Immature natural killer cell (primary cell): ENCODE measurements at regions not wholly inside any gene's neighbourhood (a gene's known extent, or its start where the extent isn't known, plus 50 kb on each side); places are given as distances from the start of the nearest gene placed in this dataset.

Experiments used
- DNase-seq, 3 donors: peaks; one replicate each; pipeline ENCODE4 v3.0.0; 2022; ENCODE audit warnings: mixed read lengths in 1 of 3
- H3K27ac Mint-ChIP-seq, 6 donors: one replicate each; pipeline ENCODE4 v1.8.0; 2020; ENCODE audit warnings: mixed read lengths in 6 of 6, mild to moderate bottlenecking in 5 of 6, inconsistent platforms in 4 of 6, moderate library complexity in 3 of 6
- H3K27me3 Mint-ChIP-seq, 3 donors: one replicate each; pipeline ENCODE4 v1.8.0; 2020 to 2021; ENCODE audit warnings: low read depth in 3 of 3, mild to moderate bottlenecking in 3 of 3, mixed read lengths in 3 of 3, moderate library complexity in 3 of 3, inconsistent platforms in 1 of 3
- H3K36me3 Mint-ChIP-seq, 3 donors: one replicate each; pipeline ENCODE4 v1.8.0; 2020; ENCODE audit warnings: mixed read lengths in 3 of 3, inconsistent platforms in 2 of 3, mild to moderate bottlenecking in 2 of 3
- H3K4me1 Mint-ChIP-seq, 2 donors: one replicate each; pipeline ENCODE4 v1.8.0; 2020; ENCODE audit warnings: inconsistent platforms in 2 of 2, mild to moderate bottlenecking in 2 of 2, mixed read lengths in 2 of 2, moderate library complexity in 1 of 2
- H3K4me3 Mint-ChIP-seq, 5 donors: one replicate each; pipeline ENCODE4 v1.8.0; 2020; ENCODE audit warnings: mild to moderate bottlenecking in 5 of 5, mixed read lengths in 5 of 5, inconsistent platforms in 3 of 5, moderate library complexity in 3 of 5
- H3K9me3 Mint-ChIP-seq, 6 donors: one replicate each; pipeline ENCODE4 v1.8.0; 2020; ENCODE audit warnings: mild to moderate bottlenecking in 6 of 6, mixed read lengths in 6 of 6, inconsistent platforms in 4 of 6, moderate library complexity in 3 of 6

DNA sequence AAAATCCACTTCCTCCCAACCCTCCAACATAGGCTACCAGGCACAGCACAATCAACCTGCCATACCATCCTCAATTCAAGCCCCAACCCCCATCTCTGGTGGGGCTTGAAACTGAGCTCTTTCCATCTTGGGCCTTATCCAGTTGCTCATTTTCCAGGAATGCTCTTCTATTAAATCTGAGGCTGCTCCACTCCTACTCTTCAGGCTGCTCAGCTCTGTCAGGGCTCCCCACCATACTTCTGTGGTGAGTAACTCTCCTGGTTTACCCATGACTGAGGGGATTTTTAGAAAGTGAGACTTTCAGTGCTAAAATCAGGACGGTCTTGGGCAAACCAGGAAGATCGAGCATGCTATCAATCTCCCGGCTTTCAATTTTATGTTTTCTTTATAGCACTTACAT is 512.8 kb downstream of the LMO7 start:
- Mint-ChIP-seq H3K27ac (no peak overlapping the region), H3K9me3 (peaks cover 0 to 7% (median under 1%) of the 10 kb centered on the region in 6 donors), H3K4me3 (no peak overlapping the region), H3K4me1 (no peaks in the 10 kb centered on the region), H3K27me3 (no peaks in the 10 kb centered on the region), H3K36me3 (no peaks in the 10 kb centered on the region)
- DNase-seq = no peak

DNA sequence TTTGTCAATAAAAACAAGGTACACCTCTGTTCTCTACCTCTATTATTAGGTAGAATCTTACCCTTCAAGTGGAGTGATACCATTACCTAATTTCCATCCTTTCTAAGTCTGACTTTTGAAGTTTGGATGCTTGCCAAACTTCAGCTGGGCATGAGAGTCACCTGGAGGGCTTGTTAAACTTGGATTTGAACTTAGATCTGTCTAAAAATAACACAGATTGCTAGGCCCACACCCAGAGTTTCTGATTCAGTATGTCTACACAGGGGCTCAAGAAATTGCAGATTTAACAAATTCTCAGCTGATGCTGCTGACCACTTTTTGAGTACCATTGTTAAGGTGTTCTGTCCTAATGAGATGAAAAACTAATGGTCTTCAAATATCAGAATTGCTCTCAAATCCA is 512.2 kb downstream of the LMO7 start:
- no peak overlapping the region for H3K27ac Mint-ChIP-seq
- peaks cover 0 to 7% (median under 1%) of the 10 kb centered on the region in 6 donors for H3K9me3 Mint-ChIP-seq
- DNase-seq = no peak
- no peaks in the 10 kb centered on the region for H3K36me3 Mint-ChIP-seq
- H3K4me1 Mint-ChIP-seq = no peaks in the 10 kb centered on the region
- no peaks in the 10 kb centered on the region for H3K27me3 Mint-ChIP-seq
- H3K4me3 Mint-ChIP-seq = no peak overlapping the region

DNA sequence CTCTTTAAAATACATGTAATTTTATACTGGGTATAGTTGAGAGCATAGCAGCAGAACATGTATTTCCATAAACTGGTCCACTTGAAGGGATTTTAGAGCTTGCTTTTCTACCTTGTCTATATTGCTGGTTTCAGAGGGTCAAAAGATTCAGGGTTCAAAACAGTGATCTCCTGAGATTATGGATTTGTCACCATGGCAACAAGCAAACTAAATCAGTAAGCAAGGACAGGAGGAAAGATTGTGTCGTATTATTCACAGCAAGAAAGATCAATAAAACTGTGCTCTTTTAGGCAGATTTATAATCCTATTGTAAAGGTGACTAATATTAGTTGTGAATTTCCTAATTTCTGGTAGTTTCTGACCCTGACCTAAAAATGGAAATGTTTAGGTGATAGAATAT is 496.4 kb downstream of the LMO7 start:
- DNase-seq = no peak
- no peak overlapping the region for H3K27ac Mint-ChIP-seq
- H3K9me3 Mint-ChIP-seq = peaks cover 3 to 21% (median 9%) of the 10 kb centered on the region in 6 donors
- H3K36me3 Mint-ChIP-seq = no peaks in the 10 kb centered on the region
- no peaks in the 10 kb centered on the region for H3K27me3 Mint-ChIP-seq
- no peaks in the 10 kb centered on the region for H3K4me1 Mint-ChIP-seq
- no peak overlapping the region for H3K4me3 Mint-ChIP-seq

DNA sequence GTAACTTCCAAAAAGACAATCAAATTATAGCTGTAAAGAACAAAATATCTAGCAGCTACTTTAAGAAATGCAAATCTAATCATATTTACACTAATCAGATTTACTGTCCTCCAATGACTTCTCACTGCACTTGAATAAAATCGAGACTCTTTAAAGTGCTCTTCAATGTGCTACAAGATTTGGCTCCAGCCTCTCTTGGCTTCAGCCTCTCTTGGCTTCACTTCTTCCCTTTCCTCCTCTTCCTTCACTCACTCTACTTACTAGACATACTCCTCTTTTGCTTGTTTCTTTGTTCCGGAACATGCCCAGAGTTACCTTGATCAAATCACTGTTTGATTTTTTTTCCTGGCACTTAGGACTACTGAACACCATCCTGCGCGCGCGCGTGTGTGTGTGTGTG is 495.4 kb downstream of the LMO7 start:
- Mint-ChIP-seq H3K27me3 (no peaks in the 10 kb centered on the region), H3K27ac (no peak overlapping the region)

DNA sequence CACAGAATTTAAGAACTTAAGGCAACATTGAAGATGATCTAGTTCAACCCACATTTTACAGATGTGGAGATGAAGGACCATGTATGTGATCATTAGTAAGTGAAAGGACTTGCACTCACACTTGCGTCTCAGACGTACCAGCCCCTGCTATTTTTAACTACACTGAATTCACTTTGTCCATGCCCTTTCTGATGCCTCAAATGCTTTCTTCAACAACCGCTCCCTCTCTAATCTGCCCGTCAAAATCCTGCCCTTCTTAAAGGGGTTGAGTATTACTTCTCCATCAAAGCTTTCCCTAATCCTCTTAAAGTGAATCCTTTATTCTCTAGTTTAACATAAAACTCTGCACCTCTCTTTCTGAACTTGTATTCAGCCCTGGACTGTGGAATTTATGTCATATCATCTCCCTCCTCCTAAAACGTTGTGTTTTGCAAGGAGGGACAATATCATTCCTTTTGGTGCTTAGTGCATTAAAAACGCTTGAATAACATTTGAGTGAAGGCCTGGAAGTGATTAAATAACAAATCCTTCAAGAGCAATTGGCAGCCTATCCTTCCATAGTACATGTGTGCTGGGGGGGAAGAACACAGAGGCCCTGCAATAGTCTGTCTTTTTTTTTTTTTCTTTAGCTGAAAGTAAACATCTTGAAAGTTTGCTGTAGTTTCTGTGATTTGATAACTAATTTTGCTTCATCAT is 493.3 kb downstream of the LMO7 start:
- H3K27me3 Mint-ChIP-seq = no peaks in the 10 kb centered on the region
- no peak overlapping the region for H3K27ac Mint-ChIP-seq
- H3K4me3 Mint-ChIP-seq = no peak overlapping the region
- no peaks in the 10 kb centered on the region for H3K36me3 Mint-ChIP-seq
- DNase-seq = no peak
- peaks cover 2 to 28% (median 12%) of the 10 kb centered on the region in 6 donors for H3K9me3 Mint-ChIP-seq
- no peaks in the 10 kb centered on the region for H3K4me1 Mint-ChIP-seq

More for the DNA sequence above, 495.4 kb downstream of the LMO7 start:
- H3K4me1 Mint-ChIP-seq = no peaks in the 10 kb centered on the region
- no peaks in the 10 kb centered on the region for H3K36me3 Mint-ChIP-seq
- peaks cover 3 to 22% (median 8%) of the 10 kb centered on the region in 6 donors for H3K9me3 Mint-ChIP-seq
- H3K4me3 Mint-ChIP-seq = no peak overlapping the region
- DNase-seq = no peak

DNA sequence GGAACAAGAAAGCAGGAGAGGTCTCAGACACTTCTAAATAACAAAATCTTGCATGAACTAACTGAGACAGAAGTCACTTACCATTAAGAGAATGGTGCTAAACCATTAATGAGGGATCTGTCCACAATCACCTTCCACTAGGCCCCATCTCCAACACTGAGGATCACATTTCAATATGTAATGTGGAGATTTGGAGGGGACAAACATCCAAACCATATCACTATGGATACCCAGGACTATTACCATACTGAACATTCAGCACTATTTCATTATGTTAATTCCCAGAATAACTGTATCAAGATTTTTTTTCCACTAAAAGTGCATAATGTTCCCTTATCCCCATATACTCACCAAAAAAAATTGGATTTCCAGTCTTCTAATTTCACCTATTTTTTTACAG is 491.8 kb downstream of the LMO7 start:
- no peak overlapping the region for H3K4me3 Mint-ChIP-seq
- no peaks in the 10 kb centered on the region for H3K4me1 Mint-ChIP-seq
- no peak overlapping the region for H3K27ac Mint-ChIP-seq
- no peaks in the 10 kb centered on the region for H3K27me3 Mint-ChIP-seq
- no peak for DNase-seq
- peaks cover 0 to 3% (median 0%) of the 10 kb centered on the region in 3 donors for H3K36me3 Mint-ChIP-seq
- H3K9me3 Mint-ChIP-seq = peaks cover 6 to 35% (median 22%) of the 10 kb centered on the region in 6 donors

DNA sequence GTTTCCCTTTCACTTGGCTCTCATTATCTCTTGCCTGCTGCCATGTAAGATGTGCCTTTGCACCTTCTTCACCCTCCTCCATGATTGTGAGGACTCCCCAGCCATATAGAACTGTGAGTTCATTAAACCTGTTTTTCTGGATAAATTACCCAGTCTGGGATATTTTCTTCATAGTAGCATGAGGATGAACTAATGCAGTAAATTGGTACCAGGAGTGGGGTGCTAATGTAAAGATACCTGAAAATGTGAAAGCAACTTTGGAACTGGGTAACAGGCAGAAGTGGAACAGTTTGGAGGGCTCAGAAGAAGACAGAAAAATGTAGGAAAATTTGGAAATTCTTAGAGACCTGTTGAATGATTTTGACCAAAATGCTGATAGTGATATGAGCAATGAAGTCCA is 487.4 kb downstream of the LMO7 start:
- no peak overlapping the region for H3K27ac Mint-ChIP-seq
- H3K36me3 Mint-ChIP-seq = peaks cover 0 to 4% (median 3%) of the 10 kb centered on the region in 3 donors
- H3K9me3 Mint-ChIP-seq = peaks cover 15 to 68% (median 26%) of the 10 kb centered on the region in 6 donors

DNA sequence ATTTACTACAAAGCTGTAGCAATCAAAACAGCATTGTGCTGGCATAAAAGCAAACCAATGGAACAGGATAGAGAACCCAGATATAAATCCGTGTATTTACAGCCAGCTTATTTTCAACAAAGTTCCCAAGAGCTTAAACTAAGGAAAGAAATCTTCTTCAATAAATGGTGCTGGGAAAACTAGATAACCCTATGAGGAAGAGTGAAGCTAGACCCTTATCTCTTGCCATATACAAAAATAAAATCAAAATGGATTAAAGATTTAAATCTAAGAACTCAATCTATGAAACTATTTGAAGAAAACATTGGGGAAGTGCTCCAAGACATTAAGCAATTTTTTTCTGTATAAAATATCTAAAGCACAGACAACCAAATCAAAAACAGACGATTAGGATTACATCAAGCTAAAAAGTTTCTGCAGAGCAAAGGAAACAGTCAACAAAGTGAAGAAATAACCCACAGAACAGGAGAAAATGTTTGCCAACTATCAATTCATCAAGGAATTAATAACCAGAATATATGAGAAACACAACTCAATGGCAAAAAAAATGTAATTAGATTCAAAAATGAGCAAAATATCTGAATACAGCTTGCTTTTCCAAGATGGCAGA is 480.7 kb downstream of the LMO7 start:
- no peak overlapping the region for H3K4me3 Mint-ChIP-seq
- no peaks in the 10 kb centered on the region for H3K4me1 Mint-ChIP-seq
- H3K9me3 Mint-ChIP-seq = peaks cover 7 to 51% (median 16%) of the 10 kb centered on the region in 6 donors
- no peak for DNase-seq
- H3K27me3 Mint-ChIP-seq = no peaks in the 10 kb centered on the region
- no peak overlapping the region for H3K27ac Mint-ChIP-seq
- H3K36me3 Mint-ChIP-seq = peaks cover 0 to 3% (median 0%) of the 10 kb centered on the region in 3 donors

More for the DNA sequence above, 487.4 kb downstream of the LMO7 start:
- DNase-seq = no peak
- Mint-ChIP-seq H3K4me3 (no peak overlapping the region), H3K4me1 (no peaks in the 10 kb centered on the region), H3K27me3 (no peaks in the 10 kb centered on the region)

DNA sequence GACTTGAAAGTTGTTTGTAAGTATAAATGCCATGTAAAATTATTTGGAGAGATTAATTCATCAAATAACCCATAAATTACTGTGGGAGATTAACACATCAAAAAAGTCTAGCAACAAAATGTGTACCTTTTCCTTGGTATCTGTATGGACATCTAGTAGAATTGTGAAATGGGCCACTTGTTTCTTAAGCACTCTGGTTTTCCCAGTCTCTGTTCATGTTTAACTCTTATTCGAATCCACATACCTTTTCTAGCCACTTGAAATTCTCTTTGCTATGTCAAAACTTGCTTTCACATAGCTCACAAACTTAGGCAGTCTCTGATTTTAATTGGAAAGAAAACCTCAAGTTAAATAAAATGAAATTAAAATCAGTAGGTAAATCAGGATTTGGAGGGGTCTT is 470.6 kb downstream of the LMO7 start:
- no peak overlapping the region for H3K27ac Mint-ChIP-seq
- H3K4me3 Mint-ChIP-seq = no peak overlapping the region
- H3K27me3 Mint-ChIP-seq = peaks cover 0 to 2% (median 2%) of the 10 kb centered on the region in 3 donors
- H3K9me3 Mint-ChIP-seq = peaks cover 8 to 20% (median 15%) of the 10 kb centered on the region in 6 donors
- no peaks in the 10 kb centered on the region for H3K36me3 Mint-ChIP-seq
- no peaks in the 10 kb centered on the region for H3K4me1 Mint-ChIP-seq
- DNase-seq = no peak

DNA sequence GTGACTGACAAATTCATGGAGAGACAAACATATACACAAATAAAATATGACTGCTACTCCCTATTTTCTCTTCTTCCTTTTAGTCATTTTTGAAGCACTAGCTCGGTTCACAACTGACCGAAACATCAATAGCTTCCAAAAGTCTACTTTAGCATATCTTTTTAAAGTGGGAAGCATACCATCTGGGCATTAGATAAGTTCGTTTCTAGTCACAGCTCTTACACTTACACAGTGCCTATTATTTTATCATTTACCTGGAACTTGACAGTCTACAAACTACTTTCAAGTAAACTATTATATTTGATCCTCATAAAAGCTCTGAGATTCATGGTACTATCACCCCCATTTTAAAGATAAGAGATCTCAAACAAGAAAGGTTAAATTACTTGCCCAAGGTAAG is 458.5 kb downstream of the LMO7 start:
- no peak for DNase-seq
- H3K27ac Mint-ChIP-seq = no peak overlapping the region
- peaks cover 0 to 7% (median 4%) of the 10 kb centered on the region in 3 donors for H3K27me3 Mint-ChIP-seq
- no peaks in the 10 kb centered on the region for H3K36me3 Mint-ChIP-seq
- peaks cover 1 to 28% (median 8%) of the 10 kb centered on the region in 6 donors for H3K9me3 Mint-ChIP-seq
- H3K4me1 Mint-ChIP-seq = no peaks in the 10 kb centered on the region
- H3K4me3 Mint-ChIP-seq = no peak overlapping the region

DNA sequence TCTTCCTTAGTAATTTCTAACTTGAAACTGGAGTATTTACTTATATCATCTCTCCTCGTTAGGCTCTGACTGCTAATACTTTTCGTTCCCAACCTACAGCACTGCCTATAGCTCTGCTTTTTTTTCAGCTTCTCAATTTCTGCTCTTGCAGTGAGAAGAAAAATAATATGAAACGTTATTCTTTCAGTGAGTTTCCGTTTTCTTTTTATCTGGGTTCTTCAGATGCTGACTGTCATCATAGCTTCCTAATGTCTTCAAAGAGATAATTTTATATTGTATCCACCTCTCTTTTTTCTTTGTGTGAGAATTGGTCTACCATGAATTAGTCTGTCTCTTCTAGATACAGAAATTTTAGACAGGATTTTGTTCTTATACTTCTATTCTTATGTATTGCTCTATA is 454.9 kb downstream of the LMO7 start:
- Mint-ChIP-seq H3K4me3 (no peak overlapping the region), H3K27me3 (peaks cover 0 to 5% (median 4%) of the 10 kb centered on the region in 3 donors), H3K27ac (no peak overlapping the region), H3K9me3 (peaks cover 1 to 37% (median 20%) of the 10 kb centered on the region in 6 donors), H3K4me1 (no peaks in the 10 kb centered on the region), H3K36me3 (no peaks in the 10 kb centered on the region)
- no peak for DNase-seq

DNA sequence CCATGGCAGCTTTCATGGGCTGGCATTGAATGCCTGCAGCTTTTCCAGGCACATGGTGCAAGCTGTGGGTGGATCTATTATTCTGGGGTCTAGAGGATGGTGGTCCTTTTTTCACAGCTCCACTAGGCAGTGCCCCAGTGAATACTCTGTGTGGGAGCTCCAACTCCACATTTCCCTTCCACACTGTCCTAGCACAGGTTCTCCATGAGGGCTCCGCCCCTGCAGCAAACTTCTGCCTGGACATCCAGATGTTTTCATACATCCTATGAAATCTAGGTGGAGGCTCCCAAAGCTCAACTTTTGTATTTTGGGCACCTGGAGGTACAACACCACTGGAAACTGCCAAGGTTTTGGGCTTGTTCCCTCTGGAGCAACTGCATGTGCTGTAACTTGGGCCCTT is 450.6 kb downstream of the LMO7 start:
- Mint-ChIP-seq H3K4me3 (no peak overlapping the region), H3K36me3 (no peaks in the 10 kb centered on the region), H3K9me3 (peaks cover 3 to 24% (median 15%) of the 10 kb centered on the region in 6 donors), H3K27me3 (peaks cover 0 to 2% (median 0%) of the 10 kb centered on the region in 3 donors), H3K27ac (no peak overlapping the region), H3K4me1 (no peaks in the 10 kb centered on the region)
- no peak for DNase-seq

DNA sequence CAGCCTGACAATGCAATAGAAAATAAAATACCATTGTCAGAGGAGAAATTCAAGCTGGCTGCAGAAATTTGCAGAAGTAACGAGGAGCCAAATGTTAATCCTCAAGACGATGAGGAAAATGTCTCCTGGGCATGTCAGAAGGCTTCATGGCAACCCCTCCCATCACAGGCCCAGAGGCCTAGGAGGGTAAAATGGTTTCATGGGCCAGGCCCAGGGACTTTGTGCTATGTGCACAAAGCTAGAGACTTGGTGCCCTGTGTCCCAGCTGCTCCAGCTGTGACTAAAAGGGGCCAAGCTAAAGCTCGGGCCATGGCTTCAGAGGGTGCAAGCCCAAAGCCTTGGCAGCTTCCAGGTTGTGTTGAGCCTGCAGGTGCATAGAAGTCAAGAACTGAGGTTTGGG is 431.7 kb downstream of the LMO7 start:
- Mint-ChIP-seq H3K4me1 (no peaks in the 10 kb centered on the region), H3K9me3 (peaks cover 12 to 52% (median 21%) of the 10 kb centered on the region in 6 donors), H3K4me3 (no peak overlapping the region), H3K36me3 (no peaks in the 10 kb centered on the region), H3K27me3 (peaks cover 0 to 2% (median 0%) of the 10 kb centered on the region in 3 donors), H3K27ac (no peak overlapping the region)
- no peak for DNase-seq

DNA sequence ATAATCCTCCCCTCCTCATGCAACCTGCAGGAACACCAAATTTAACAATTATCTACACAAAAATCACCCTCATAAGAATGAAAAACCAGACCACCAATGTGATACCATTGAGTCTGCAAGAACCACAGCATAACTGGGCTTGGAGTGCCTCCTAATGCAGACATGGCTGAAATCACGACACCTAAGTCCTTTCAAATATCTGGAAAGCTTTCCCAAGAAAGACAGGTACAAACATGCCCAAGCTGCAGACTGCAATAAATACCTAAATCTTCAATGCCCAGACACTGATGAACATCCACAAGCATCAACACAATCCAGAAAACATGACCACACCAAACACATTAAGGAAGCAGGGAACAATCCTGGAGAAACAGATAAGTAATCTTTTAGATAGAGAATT is 417.1 kb downstream of the LMO7 start:
- Mint-ChIP-seq H3K4me3 (no peak overlapping the region), H3K27me3 (peaks cover 0 to 3% (median 2%) of the 10 kb centered on the region in 3 donors)

More for the DNA sequence above, 417.1 kb downstream of the LMO7 start:
- Mint-ChIP-seq H3K9me3 (peaks cover 7 to 26% (median 8%) of the 10 kb centered on the region in 6 donors), H3K27ac (no peak overlapping the region), H3K4me1 (no peaks in the 10 kb centered on the region), H3K36me3 (no peaks in the 10 kb centered on the region)
- DNase-seq = no peak
